Astrocyte (in vitro differentiated cells and primary cell): ENCODE measurements at regions not wholly inside any gene's neighbourhood (a gene's known extent, or its start where the extent isn't known, plus 50 kb on each side); places are given as distances from the start of the nearest gene placed in this dataset.

Experiments
- DNase-seq: peaks from one replicate; pipeline ENCODE4 v3.0.0-alpha.2; 2010; ENCODE audit warnings: low read depth
- FAIRE-seq: peaks from 2 replicates; lab custom pipeline; 2011; peaks lifted over from hg19 to GRCh38; lab: Jason Lieb, UNC
- H2AFZ ChIP-seq: 2 replicates; pipeline ENCODE4 v1.6.0; 2012; ENCODE audit warnings: low read depth, low read length, inconsistent platforms
- H3K27ac ChIP-seq: 2 replicates; pipeline ENCODE4 v1.5.1; 2011; ENCODE audit warnings: low read depth, low read length, inconsistent platforms
- H3K27me3 ChIP-seq: 2 replicates; pipeline ENCODE4 v1.6.0; 2011; ENCODE audit warnings: low read length, inconsistent platforms; ENCODE audit not compliant: insufficient read depth
- H3K36me3 ChIP-seq: 2 replicates; pipeline ENCODE4 v1.5.1; 2011; ENCODE audit warnings: low read length, inconsistent platforms; ENCODE audit not compliant: insufficient read depth
- H3K4me1 ChIP-seq: 2 replicates; pipeline ENCODE4 v1.5.1; 2011; ENCODE audit warnings: low read length, inconsistent platforms; ENCODE audit not compliant: insufficient read depth
- H3K4me2 ChIP-seq: 2 replicates; pipeline ENCODE4 v1.6.0; 2012; ENCODE audit warnings: low read length, inconsistent platforms
- H3K4me3 ChIP-seq: 2 replicates; pipeline ENCODE4 v1.5.1; 2011; ENCODE audit warnings: low read depth, mild to moderate bottlenecking, low read length, inconsistent platforms; ENCODE audit not compliant: insufficient read depth
- H3K79me2 ChIP-seq: 2 replicates; pipeline ENCODE4 v1.6.0; 2012; ENCODE audit warnings: mild to moderate bottlenecking, low read length, inconsistent platforms; ENCODE audit not compliant: insufficient read depth
- H3K9ac ChIP-seq: 2 replicates; pipeline ENCODE4 v1.6.0; 2012; ENCODE audit warnings: mild to moderate bottlenecking, low read length, inconsistent platforms
- H3K9me3 ChIP-seq: 2 replicates; pipeline ENCODE4 v1.5.1; 2012; ENCODE audit warnings: low read depth, mild to moderate bottlenecking, low read length, inconsistent platforms; ENCODE audit not compliant: insufficient read depth
- H4K20me1 ChIP-seq: 2 replicates; pipeline ENCODE4 v1.6.0; 2012; ENCODE audit warnings: low read length, inconsistent platforms; ENCODE audit not compliant: insufficient read depth
- H3K27ac Mint-ChIP-seq: one replicate; pipeline ENCODE4 v1.8.0; 2021; ENCODE audit warnings: mild to moderate bottlenecking, mixed read lengths; ENCODE audit not compliant: unreplicated experiment
- H3K27me3 Mint-ChIP-seq: one replicate; pipeline ENCODE4 v1.8.0; 2021; ENCODE audit warnings: low read depth, mixed read lengths; ENCODE audit not compliant: unreplicated experiment
- H3K36me3 Mint-ChIP-seq: one replicate; pipeline ENCODE4 v1.8.0; 2021; ENCODE audit warnings: low read depth, mixed read lengths; ENCODE audit not compliant: unreplicated experiment
- H3K4me1 Mint-ChIP-seq: one replicate; pipeline ENCODE4 v1.8.0; 2021; ENCODE audit warnings: low read depth, mixed read lengths; ENCODE audit not compliant: unreplicated experiment
- H3K4me3 Mint-ChIP-seq: one replicate; pipeline ENCODE4 v1.8.0; 2021; ENCODE audit warnings: mild to moderate bottlenecking, moderate library complexity, mixed read lengths; ENCODE audit not compliant: unreplicated experiment
- H3K9me3 Mint-ChIP-seq: one replicate; pipeline ENCODE4 v1.8.0; 2021; ENCODE audit warnings: mild to moderate bottlenecking, mixed read lengths; ENCODE audit not compliant: unreplicated experiment
- EZH2 ChIP-seq: IDR thresholded peaks from 2 replicates; pipeline ENCODE4 v1.6.1; 2012; ENCODE audit warnings: mild to moderate bottlenecking, low read length, inconsistent platforms; ENCODE audit not compliant: insufficient read depth
- TF ChIP-seq, protein P1 (sequence below): IDR thresholded peaks from 2 replicates; pipeline ENCODE4 v1.5.1; 2011; ENCODE audit warnings: low read depth, mild to moderate bottlenecking, inconsistent platforms, low read length, moderate library complexity; ENCODE audit not compliant: insufficient read depth

DNA sequence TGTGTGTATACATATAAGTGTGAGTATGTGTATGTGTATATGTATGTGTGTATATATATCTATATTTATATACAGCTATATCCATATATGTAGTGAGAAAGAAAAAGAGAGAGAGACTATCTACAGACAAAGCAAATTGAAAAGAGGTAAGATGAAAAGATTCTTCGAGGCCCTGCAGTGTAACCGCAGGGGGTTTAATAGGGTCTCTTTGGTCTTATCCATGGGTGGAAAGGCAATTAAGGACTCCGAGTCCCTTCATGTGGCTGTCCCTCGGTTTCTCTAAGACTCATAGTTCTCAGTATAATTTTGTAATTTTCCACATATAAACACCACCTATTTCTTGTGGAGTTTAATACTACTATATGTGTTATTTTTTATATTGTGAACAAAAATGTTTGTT, 50.6 kb upstream of the JAZF1 start:
- FAIRE-seq: no peak
- Histone ChIP-seq H3K27me3 (no peaks in the 10 kb centered on the region), H3K4me2 (no peak overlapping the region), H3K36me3 (no peaks in the 10 kb centered on the region), H3K79me2 (no peaks in the 10 kb centered on the region), H3K9ac (no peak overlapping the region), H3K4me1 (no peaks in the 10 kb centered on the region), H3K9me3 (no peaks in the 10 kb centered on the region), H3K4me3 (no peak overlapping the region), H2AFZ (no peak overlapping the region), H4K20me1 (no peaks in the 10 kb centered on the region), H3K27ac (no peak overlapping the region)
- Mint-ChIP-seq H3K4me1 (no peaks in the 10 kb centered on the region), H3K27me3 (peaks cover 2% of the 10 kb centered on the region), H3K4me3 (no peak overlapping the region), H3K36me3 (no peaks in the 10 kb centered on the region), H3K9me3 (peaks cover 1% of the 10 kb centered on the region), H3K27ac (no peak overlapping the region)
- TF ChIP-seq, protein P1, sequence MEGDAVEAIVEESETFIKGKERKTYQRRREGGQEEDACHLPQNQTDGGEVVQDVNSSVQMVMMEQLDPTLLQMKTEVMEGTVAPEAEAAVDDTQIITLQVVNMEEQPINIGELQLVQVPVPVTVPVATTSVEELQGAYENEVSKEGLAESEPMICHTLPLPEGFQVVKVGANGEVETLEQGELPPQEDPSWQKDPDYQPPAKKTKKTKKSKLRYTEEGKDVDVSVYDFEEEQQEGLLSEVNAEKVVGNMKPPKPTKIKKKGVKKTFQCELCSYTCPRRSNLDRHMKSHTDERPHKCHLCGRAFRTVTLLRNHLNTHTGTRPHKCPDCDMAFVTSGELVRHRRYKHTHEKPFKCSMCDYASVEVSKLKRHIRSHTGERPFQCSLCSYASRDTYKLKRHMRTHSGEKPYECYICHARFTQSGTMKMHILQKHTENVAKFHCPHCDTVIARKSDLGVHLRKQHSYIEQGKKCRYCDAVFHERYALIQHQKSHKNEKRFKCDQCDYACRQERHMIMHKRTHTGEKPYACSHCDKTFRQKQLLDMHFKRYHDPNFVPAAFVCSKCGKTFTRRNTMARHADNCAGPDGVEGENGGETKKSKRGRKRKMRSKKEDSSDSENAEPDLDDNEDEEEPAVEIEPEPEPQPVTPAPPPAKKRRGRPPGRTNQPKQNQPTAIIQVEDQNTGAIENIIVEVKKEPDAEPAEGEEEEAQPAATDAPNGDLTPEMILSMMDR: no peak
- TF ChIP-seq EZH2: no peak
- DNase-seq: no peak

DNA sequence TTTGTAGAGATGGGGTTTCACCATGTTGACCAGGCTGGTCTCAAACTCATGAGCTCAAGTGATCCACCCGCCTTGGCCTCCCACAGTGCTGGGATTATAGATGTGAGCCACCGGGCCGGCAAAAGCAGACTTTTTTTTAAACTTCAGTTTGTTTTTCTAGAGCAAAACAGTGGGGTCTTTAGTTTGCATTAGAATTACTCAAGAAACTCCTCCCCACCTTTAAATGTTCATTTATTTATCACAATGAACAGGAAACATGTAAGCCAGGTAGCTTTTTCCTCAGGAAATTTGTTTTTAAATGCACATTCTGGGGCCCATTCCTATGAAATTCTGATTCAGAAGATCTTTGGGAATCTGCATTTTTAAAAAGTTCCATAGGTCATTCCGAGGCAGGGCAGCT, 56.0 kb upstream of the JAZF1 start:
- no peaks in the 10 kb centered on the region for H3K36me3 ChIP-seq
- Mint-ChIP-seq H3K27me3 (peaks cover 5% of the 10 kb centered on the region), H3K27ac (no peak overlapping the region), H3K9me3 (peaks cover 1% of the 10 kb centered on the region), H3K36me3 (no peaks in the 10 kb centered on the region), H3K4me1 (no peaks in the 10 kb centered on the region), H3K4me3 (no peak overlapping the region)
- H3K4me1 ChIP-seq: no peaks in the 10 kb centered on the region
- no peaks in the 10 kb centered on the region for H3K79me2 ChIP-seq
- no peak for TF ChIP-seq EZH2
- TF ChIP-seq, protein P1: no peak
- H3K4me2 ChIP-seq: no peak overlapping the region
- H3K4me3 ChIP-seq: no peak overlapping the region
- no peak for FAIRE-seq
- no peak overlapping the region for H2AFZ ChIP-seq
- H3K9ac ChIP-seq: no peak overlapping the region
- H3K27ac ChIP-seq: no peak overlapping the region
- no peak for DNase-seq
- H4K20me1 ChIP-seq: no peaks in the 10 kb centered on the region
- no peaks in the 10 kb centered on the region for H3K9me3 ChIP-seq
- H3K27me3 ChIP-seq: no peaks in the 10 kb centered on the region

DNA sequence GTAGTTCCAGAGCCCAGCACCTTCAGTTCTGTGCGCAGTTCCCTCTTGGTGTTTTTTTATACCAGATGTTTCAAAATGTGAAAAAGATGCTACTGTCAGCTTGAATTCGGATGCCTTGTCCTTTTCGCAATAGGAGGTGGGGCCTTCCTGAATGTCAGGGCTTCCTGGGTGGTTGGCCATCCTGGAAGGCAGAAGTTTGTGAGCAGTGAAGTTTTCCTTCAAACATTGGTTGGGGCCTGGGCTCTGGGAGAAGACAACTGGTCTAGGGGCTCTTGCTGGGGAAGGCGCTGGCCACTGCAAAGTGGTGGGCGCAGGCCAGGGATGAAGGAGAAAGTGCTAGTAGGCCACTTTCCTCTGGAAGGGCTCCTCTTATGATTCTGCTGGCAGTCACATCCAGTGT, 56.8 kb upstream of the JAZF1 start:
- Histone ChIP-seq H3K9ac (no peak overlapping the region), H3K79me2 (no peaks in the 10 kb centered on the region), H3K27ac (no peak overlapping the region), H3K4me2 (no peak overlapping the region), H3K36me3 (no peaks in the 10 kb centered on the region), H3K4me1 (no peaks in the 10 kb centered on the region), H4K20me1 (no peaks in the 10 kb centered on the region), H3K27me3 (no peaks in the 10 kb centered on the region), H3K9me3 (no peaks in the 10 kb centered on the region), H2AFZ (no peak overlapping the region), H3K4me3 (no peak overlapping the region)
- no peak overlapping the region for H3K27ac Mint-ChIP-seq
- H3K36me3 Mint-ChIP-seq: no peaks in the 10 kb centered on the region
- peaks cover 1% of the 10 kb centered on the region for H3K9me3 Mint-ChIP-seq
- DNase-seq: no peak
- H3K27me3 Mint-ChIP-seq: peaks cover 5% of the 10 kb centered on the region
- TF ChIP-seq EZH2: no peak
- FAIRE-seq: no peak
- no peak overlapping the region for H3K4me3 Mint-ChIP-seq
- no peaks in the 10 kb centered on the region for H3K4me1 Mint-ChIP-seq
